GM19452 (cell line): ENCODE measurements at regions not wholly inside any gene's neighbourhood (a gene's known extent, or its start where the extent isn't known, plus 50 kb on each side); places are given as distances from the start of the nearest gene placed in this dataset.

ENCODE experiments used
- ATAC-seq: cut with Tn5 transposase; IDR thresholded peaks from one replicate; pipeline ENCODE4 v1.9.1; 2021; ENCODE audit not compliant: unreplicated experiment

GRCh38 chr14:71273366-71273765 lies 366.1 kb downstream of the PCNX1 start:
- ATAC-seq = no peak

DNA sequence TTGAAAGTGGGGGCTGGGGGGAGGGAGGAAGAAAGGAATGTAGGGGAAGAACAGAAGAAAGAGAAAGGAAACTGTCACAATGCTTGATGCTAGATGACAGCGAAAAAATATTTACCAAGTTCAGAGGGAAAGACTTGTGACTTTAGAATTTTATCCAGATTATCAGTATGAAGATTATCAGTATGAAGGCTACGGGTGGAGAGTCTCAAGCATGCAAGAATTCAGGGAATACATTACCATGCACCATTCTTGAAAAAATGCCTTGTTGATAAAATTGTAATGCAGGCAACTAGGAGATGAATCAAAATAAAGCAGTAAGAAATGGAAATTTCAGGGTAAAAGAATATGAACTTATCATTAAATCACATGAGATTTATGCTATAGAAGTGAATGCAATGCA lies 376.8 kb downstream of the PCNX1 start:
- no peak for ATAC-seq

DNA sequence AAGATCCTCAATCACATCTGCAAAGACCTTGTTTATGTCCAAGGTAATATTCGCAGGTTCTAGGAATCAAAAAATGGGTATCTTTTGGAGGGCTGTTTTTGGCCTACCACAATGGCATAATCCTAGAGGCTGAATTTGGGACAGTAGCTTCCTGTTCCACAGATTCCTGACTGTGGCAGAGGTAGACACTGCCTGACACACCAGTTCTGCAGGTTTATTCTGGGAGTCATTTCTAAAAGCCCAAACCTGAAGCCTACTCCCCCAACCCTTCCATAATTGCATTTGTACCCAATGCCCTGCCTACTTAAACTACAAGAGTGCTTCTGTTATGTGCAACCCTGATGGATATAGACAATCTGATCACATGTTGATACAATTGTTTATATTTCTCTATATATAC lies 378.9 kb downstream of the PCNX1 start:
- ATAC-seq = no peak

- no peak for ATAC-seq
These were observed 380.3 kb downstream of the PCNX1 start for GRCh38 chr14:71287567-71287966.

- ATAC-seq = no peak
These were observed 382.3 kb downstream of the PCNX1 start for GRCh38 chr14:71289536-71289935.

- ATAC-seq = no peak
These were observed 383.0 kb downstream of the PCNX1 start for GRCh38 chr14:71290301-71290700.

- peak; percentile 61 for ATAC-seq
These were observed 383.8 kb downstream of the PCNX1 start for GRCh38 chr14:71290960-71291466.

DNA sequence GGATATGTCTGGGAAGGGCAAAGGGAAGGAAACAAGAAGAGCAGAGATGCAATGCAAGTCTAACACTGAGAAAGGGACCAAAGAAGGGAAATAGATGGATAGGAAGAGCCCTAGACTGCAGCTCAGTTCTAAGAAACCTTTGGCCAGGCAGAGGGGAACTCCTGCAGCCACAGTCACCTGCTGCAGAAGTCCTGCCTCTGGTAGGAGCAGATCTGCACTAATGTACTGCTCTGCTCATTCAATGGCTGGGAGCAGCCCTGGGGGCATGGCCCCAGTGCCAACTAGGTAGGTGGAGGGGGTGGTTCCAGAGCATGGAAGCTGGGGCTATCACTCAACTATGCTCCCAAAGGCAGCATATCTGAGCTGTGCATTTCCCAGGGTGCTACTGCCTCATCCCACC lies 388.9 kb downstream of the PCNX1 start:
- no peak for ATAC-seq

- ATAC-seq = no peak
These were observed 393.5 kb downstream of the PCNX1 start for GRCh38 chr14:71300566-71301330.

DNA sequence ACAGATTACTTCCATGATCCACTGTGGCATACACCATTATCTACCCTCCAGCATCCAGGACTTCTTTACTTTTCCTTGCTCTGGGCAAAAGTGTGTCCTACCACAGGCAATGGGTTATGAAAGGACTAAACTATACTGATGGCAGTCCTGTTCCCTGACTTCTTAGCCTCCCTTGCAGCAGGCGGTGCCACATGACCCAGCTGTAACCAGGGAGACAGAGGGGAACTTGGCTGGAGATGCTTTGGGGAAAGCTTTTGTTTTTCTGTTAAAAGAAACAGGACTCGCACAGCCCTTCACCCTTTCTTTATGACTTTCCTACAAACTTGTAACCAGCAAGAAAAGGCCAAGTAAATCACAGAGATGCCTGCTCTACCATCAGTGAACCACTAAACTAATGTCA lies 394.4 kb downstream of the PCNX1 start:
- ATAC-seq = no peak

- ATAC-seq = no peak
These were observed 397.4 kb downstream of the PCNX1 start for GRCh38 chr14:71304690-71305089.

DNA sequence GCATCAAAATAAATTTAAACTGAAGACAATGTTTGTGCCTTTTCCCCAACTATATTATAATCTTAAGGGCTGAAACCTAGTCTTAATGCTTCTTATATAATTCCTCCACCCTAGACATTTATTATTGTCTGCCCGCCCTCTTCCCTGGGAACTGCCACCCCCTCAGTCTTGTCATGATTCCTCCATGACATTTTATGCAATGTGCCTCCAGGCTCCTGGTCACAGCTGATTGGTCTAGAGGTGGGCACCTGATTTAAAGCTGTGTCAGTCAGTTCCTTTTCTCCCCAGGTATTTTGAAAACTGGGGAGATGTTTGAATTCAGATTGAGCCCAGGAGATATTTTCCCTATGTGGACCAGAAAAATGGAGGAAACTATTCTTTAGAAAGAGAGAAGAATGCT lies 401.4 kb downstream of the PCNX1 start:
- ATAC-seq = no peak

GRCh38 chr14:71309756-71310155 lies 402.5 kb downstream of the PCNX1 start:
- ATAC-seq = no peak

DNA sequence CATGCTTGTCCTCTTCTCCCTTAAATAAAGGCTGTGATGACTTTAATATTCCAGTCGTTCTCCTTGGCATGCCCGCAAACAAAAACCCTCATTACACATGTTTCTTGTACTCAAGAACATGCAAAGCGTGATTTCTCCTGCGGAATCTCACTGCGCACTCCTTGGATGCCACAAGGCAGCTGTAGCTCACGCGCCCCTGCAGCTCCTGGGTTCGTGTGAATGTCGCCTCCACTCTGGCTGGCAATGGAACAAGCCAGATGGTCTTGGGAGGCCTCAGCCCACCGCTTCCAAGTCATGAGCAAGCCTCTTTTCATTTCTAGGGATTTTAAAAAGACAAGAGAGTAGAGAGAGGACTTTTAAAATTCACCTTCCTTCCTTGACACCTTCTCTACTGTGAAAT lies 403.8 kb downstream of the PCNX1 start:
- ATAC-seq = no peak

GRCh38 chr14:71314717-71315116 lies 407.5 kb downstream of the PCNX1 start:
- ATAC-seq = no peak

DNA sequence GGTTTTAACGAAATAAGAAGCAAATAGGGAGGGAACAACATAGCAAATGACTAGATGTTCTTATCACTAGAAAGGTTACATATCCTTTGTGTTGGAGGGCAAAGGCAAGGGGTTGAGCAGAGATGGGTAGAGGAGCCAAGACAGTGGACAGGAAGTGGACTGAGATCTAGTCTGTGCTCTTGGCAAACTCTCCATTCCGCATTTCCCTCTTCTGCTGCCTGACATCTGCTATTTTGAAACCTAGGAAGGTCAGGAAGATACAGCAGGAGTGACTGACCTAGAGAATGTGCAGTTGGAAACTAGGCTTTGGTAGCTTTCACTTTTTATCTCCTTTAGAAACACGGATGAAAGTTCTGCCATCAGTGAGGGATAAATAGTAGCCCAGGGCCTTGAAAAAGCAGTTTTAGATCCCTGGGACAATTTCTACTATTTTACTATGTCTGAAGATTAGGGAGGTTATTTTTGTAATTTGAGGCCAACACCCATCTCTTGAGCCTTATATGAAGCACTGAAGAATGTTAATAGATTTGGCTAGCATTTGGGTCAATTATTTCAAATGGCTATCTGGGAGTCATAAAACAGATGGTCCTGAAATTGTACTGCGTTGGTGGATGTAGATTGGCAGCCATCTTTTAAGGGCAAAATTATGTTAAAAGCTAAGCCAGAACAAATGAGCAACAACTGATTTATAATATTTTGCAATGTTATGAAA lies 410.3 kb downstream of the PCNX1 start:
- ATAC-seq = no peak

DNA sequence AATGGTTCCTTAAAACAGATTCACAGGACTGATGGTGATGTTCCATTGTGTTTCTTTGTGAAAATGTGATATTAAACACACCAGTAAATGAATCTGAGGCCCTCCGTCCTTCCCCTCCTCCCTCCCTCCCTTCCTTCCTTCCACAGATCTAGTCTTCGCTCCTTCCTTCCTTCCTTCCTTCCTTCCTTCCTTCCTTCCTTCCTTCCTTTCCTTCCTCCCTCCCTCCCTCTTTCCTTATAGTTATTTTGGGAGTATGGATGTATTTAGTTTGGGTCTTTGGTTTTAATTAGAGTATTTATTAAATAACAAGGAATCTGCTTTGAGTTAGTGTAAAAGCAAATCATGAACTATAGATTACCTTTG lies 410.8 kb downstream of the PCNX1 start:
- no peak for ATAC-seq

DNA sequence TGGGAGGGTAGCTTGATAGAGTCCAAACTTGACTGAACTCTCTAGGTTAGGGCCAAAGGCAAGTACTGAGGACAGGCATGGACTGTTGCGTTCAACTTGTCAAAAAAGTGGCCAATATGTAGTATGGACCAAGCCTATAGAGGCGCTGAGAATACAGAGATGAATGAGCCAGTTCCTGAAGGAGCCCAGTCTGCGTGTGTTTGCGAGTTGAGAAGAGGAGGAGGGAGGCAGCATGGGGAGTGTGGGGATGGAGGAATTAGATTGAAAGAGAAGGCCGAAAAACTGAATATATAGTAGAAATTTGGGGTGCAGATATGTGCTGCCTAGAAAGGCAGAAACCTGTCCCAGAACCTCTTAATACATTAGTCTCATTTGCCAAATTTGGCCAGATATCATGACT lies 412.4 kb downstream of the PCNX1 start:
- no peak for ATAC-seq

- ATAC-seq = peak; percentile 77
These were observed 413.0 kb downstream of the PCNX1 start, which contains the start of gene SIPA1L1 for GRCh38 chr14:71320107-71320733. Gene SIPA1L1 (plus strand): TSS chr14:71320476.

- peak; percentile 26 for ATAC-seq
These were observed 413.7 kb downstream of the PCNX1 start for GRCh38 chr14:71320734-71321573.
